ENCODE measurements at regions not wholly inside any gene's neighbourhood (a gene's known extent, or its start where the extent isn't known, plus 50 kb on each side); places are given as distances from the start of the nearest gene placed in this dataset.

DNA sequence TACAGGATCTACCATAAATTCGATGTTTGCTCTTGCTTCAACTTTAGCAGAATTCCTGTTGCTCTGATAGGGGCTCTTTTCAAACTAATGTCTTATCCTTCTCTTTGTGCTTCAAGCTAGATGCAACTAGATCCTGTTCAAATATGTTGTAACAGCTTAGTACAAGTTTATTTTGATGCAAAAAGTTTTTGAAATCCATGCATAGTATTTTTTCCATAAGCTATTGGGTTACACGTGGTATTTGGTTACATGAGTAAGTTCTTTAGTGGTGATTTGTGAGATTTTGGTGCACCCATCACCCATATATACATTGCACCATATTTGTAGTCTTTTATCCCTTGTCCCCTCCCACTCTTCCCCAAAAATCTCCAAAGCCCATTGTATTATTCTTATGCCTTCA is 907.7 kb downstream of the LTN1 start:
- CTCF ChIA-PET = interaction anchor here (0.6 kb wide), 1 partner anchor 213 kb away, joined by 3 read pairs; no protein-coding TSS in a partner anchor
- H3K27ac Mint-ChIP-seq (ENCODE audit: unreplicated experiment) = no peak overlapping the region
- DNase-seq = no peak
- no peaks in the 10 kb centered on the region for H3K36me3 Mint-ChIP-seq (ENCODE audit: insufficient read depth, unreplicated experiment)
- H3K4me3 Mint-ChIP-seq (ENCODE audit: unreplicated experiment) = no peak overlapping the region
- no peaks in the 10 kb centered on the region for H3K36me3 ChIP-seq (ENCODE audit: control insufficient read depth, insufficient read depth, low read length)
- no peaks in the 10 kb centered on the region for H3K27me3 ChIP-seq (replicated peaks; ENCODE audit: control insufficient read depth, insufficient read depth, low read length)
- no peaks in the 10 kb centered on the region for H3K9me3 ChIP-seq
- TF ChIP-seq, protein P1, sequence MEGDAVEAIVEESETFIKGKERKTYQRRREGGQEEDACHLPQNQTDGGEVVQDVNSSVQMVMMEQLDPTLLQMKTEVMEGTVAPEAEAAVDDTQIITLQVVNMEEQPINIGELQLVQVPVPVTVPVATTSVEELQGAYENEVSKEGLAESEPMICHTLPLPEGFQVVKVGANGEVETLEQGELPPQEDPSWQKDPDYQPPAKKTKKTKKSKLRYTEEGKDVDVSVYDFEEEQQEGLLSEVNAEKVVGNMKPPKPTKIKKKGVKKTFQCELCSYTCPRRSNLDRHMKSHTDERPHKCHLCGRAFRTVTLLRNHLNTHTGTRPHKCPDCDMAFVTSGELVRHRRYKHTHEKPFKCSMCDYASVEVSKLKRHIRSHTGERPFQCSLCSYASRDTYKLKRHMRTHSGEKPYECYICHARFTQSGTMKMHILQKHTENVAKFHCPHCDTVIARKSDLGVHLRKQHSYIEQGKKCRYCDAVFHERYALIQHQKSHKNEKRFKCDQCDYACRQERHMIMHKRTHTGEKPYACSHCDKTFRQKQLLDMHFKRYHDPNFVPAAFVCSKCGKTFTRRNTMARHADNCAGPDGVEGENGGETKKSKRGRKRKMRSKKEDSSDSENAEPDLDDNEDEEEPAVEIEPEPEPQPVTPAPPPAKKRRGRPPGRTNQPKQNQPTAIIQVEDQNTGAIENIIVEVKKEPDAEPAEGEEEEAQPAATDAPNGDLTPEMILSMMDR (IDR thresholded peaks at IDR 0.05; ENCODE audit: insufficient read depth in 1 of 2, low read depth in 1 of 2, low read length in 1 of 2, severe bottlenecking in 1 of 2, unreplicated experiment in 1 of 2) = no peak
- POLR2A ChIA-PET = no interaction called here
- no peaks in the 10 kb centered on the region for H3K27me3 Mint-ChIP-seq (ENCODE audit: insufficient read depth, unreplicated experiment)
- H3K4me3 ChIP-seq (ENCODE audit: low read depth, low read length) = no peak overlapping the region
- intact Hi-C loops (cut with micrococcal nuclease; ENCODE audit: unreplicated experiment) = no loop called here
- no TSS peak for BruUV-seq (replicated peaks)
- peaks cover 14% of the 10 kb centered on the region for H3K4me1 ChIP-seq
- peaks cover 18% of the 10 kb centered on the region for H3K9me3 Mint-ChIP-seq (ENCODE audit: unreplicated experiment)
- H3K4me1 Mint-ChIP-seq (ENCODE audit: low read depth, unreplicated experiment) = peaks cover 18% of the 10 kb centered on the region

DNA sequence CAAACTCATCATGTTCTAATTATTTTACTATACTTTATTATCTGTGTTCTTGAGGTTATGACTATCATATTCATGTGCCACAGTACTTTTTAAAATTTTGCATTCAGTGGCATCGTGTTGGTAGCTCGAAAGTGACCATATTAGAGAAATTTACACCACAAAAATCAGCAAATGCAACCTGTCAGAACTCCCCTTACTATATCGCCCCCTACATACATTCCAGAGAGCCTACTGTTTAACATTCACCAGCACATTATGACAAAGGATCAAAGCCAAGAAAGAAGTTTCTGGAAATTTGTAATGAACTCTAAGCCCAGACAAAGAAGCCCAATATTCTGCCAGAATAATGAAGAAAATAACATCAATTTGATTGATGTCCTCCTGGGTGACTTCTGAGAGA is 909.3 kb downstream of the LTN1 start:
- no peaks in the 10 kb centered on the region for H3K27me3 Mint-ChIP-seq (ENCODE audit: insufficient read depth, unreplicated experiment)
- intact Hi-C loops (cut with micrococcal nuclease; ENCODE audit: unreplicated experiment) = no loop called here
- no peak overlapping the region for H3K4me3 Mint-ChIP-seq (ENCODE audit: unreplicated experiment)
- H3K36me3 Mint-ChIP-seq (ENCODE audit: insufficient read depth, unreplicated experiment) = no peaks in the 10 kb centered on the region
- H3K4me3 ChIP-seq (ENCODE audit: low read depth, low read length) = no peak overlapping the region
- CTCF ChIA-PET = no interaction called here
- POLR2A ChIA-PET = no interaction called here
- DNase-seq = no peak
- H3K27me3 ChIP-seq (replicated peaks; ENCODE audit: control insufficient read depth, insufficient read depth, low read length) = no peaks in the 10 kb centered on the region
- TF ChIP-seq, protein P1 (IDR thresholded peaks at IDR 0.05; ENCODE audit: insufficient read depth in 1 of 2, low read depth in 1 of 2, low read length in 1 of 2, severe bottlenecking in 1 of 2, unreplicated experiment in 1 of 2) = no peak
- BruUV-seq (replicated peaks) = no TSS peak
- H3K4me1 ChIP-seq = peaks cover 8% of the 10 kb centered on the region
- no peak overlapping the region for H3K27ac Mint-ChIP-seq (ENCODE audit: unreplicated experiment)
- H3K36me3 ChIP-seq (ENCODE audit: control insufficient read depth, insufficient read depth, low read length) = no peaks in the 10 kb centered on the region
- peaks cover 11% of the 10 kb centered on the region for H3K9me3 Mint-ChIP-seq (ENCODE audit: unreplicated experiment)
- H3K9me3 ChIP-seq = no peaks in the 10 kb centered on the region
- H3K4me1 Mint-ChIP-seq (ENCODE audit: low read depth, unreplicated experiment) = peaks cover 9% of the 10 kb centered on the region

DNA sequence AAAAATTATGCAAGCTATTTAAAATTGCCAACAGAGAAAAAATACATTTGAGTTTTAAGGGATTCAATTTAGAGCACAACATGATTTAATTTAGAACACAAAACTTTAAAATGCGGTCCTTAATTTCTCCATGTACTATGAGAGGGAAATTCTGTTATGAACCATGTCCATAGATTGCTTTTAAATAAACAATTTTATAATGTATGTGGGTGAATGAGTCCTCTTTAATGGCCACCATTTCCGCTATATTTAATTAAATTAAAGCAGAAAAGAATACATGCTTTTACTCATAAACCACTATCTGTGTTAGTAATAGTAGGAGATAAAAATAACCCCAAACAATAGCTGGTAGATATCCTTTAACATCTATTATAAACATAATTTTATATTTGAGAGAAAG is 914.6 kb downstream of the LTN1 start:
- no peak for DNase-seq
- peaks cover 11% of the 10 kb centered on the region for H3K9me3 Mint-ChIP-seq (ENCODE audit: unreplicated experiment)
- peaks cover 25% of the 10 kb centered on the region for H3K4me1 ChIP-seq
- no peaks in the 10 kb centered on the region for H3K27me3 ChIP-seq (replicated peaks; ENCODE audit: control insufficient read depth, insufficient read depth, low read length)
- H3K9me3 ChIP-seq = peaks cover 7% of the 10 kb centered on the region; the same call in 1 of the 2 replicates
- H3K4me3 ChIP-seq (ENCODE audit: low read depth, low read length) = no peak overlapping the region
- TF ChIP-seq, protein P1 (IDR thresholded peaks at IDR 0.05; ENCODE audit: insufficient read depth in 1 of 2, low read depth in 1 of 2, low read length in 1 of 2, severe bottlenecking in 1 of 2, unreplicated experiment in 1 of 2) = no peak
- BruUV-seq (replicated peaks) = no TSS peak
- H3K27ac Mint-ChIP-seq (ENCODE audit: unreplicated experiment) = no peak overlapping the region
- ChIA-PET CTCF (no interaction called here), POLR2A (no interaction called here)
- intact Hi-C loops (cut with micrococcal nuclease; ENCODE audit: unreplicated experiment) = no loop called here
- no peak overlapping the region for H3K4me3 Mint-ChIP-seq (ENCODE audit: unreplicated experiment)
- H3K27me3 Mint-ChIP-seq (ENCODE audit: insufficient read depth, unreplicated experiment) = no peaks in the 10 kb centered on the region
- no peaks in the 10 kb centered on the region for H3K36me3 ChIP-seq (ENCODE audit: control insufficient read depth, insufficient read depth, low read length)
- H3K4me1 Mint-ChIP-seq (ENCODE audit: low read depth, unreplicated experiment) = peaks cover 22% of the 10 kb centered on the region
- H3K36me3 Mint-ChIP-seq (ENCODE audit: insufficient read depth, unreplicated experiment) = no peaks in the 10 kb centered on the region

Data from Caco-2 (cell line).